OCI-LY7 (cell line): ENCODE measurements at regions not wholly inside any gene's neighbourhood (a gene's known extent, or its start where the extent isn't known, plus 50 kb on each side); places are given as distances from the start of the nearest gene placed in this dataset.

ENCODE experiments used
- BruUV-seq: library from RNA; stranded (reverse); fragments of 400-500 nt; replicated peaks from 2 replicates; lab custom pipeline; 2021; lab: Mats Ljungman, UMichigan
- CTCF ChIA-PET: fragments of 300-600 bp; sonication (Branson Sonifier 250); formaldehyde crosslinking; loops from one replicate; lab custom pipeline; 2022; ENCODE audit warnings: antibody characterized with exemption; ENCODE audit not compliant: unreplicated experiment; lab: Charles Lee
- POLR2A ChIA-PET: fragments of 300-600 bp; sonication (Branson Sonifier 250); formaldehyde crosslinking; loops from one replicate; lab custom pipeline; 2022; ENCODE audit warnings: antibody characterized with exemption; lab: Charles Lee
- DNase-seq: peaks from one replicate; pipeline ENCODE4 v3.0.0-alpha.2; 2015; ENCODE audit warnings: low spot score
- H2AFZ ChIP-seq: fragments of 200-600 bp; sonication (generic), shearing (Covaris generic); 2 replicates; pipeline ENCODE4 v1.6.1; 2014; ENCODE audit warnings: mild to moderate bottlenecking, antibody characterized with exemption, low read length, moderate library complexity
- H3K27ac ChIP-seq: fragments of 200-600 bp; sonication (generic); 2 replicates; pipeline ENCODE4 v1.5.1; 2014; ENCODE audit warnings: mixed run types, low read depth, mild to moderate bottlenecking, moderate library complexity, low read length, inconsistent platforms; ENCODE audit not compliant: poor library complexity, severe bottlenecking
- H3K36me3 ChIP-seq: fragments of 200-600 bp; sonication (generic); 2 replicates; pipeline ENCODE4 v1.6.1; 2014; ENCODE audit warnings: mild to moderate bottlenecking, antibody characterized with exemption, low read length, moderate library complexity, mixed read lengths; ENCODE audit not compliant: insufficient read depth
- H3K4me1 ChIP-seq: fragments of 200-600 bp; sonication (generic); 2 replicates; pipeline ENCODE4 v1.5.1; 2014; ENCODE audit warnings: mild to moderate bottlenecking, low read length; ENCODE audit not compliant: insufficient read depth, poor library complexity, severe bottlenecking
- H3K4me2 ChIP-seq: fragments of 200-600 bp; sonication (generic); 2 replicates; pipeline ENCODE4 v1.6.1; 2014; ENCODE audit warnings: mild to moderate bottlenecking, low read length
- H3K4me3 ChIP-seq: fragments of 200-600 bp; sonication (generic); 2 replicates; pipeline ENCODE4 v1.5.1; 2014; ENCODE audit warnings: mild to moderate bottlenecking, low read depth, low read length; ENCODE audit not compliant: poor library complexity, severe bottlenecking
- H3K79me2 ChIP-seq: fragments of 200-600 bp; sonication (generic); 2 replicates; pipeline ENCODE4 v1.6.1; 2016; ENCODE audit warnings: low read depth, mild to moderate bottlenecking, low read length, moderate library complexity, mixed read lengths; ENCODE audit not compliant: insufficient read depth
- H3K9me2 ChIP-seq: fragments of 200-600 bp; sonication (generic); 2 replicates; pipeline ENCODE4 v1.6.1; 2016; ENCODE audit warnings: mild to moderate bottlenecking, low read length, mixed read lengths; ENCODE audit not compliant: insufficient read depth
- H3K9me3 ChIP-seq: fragments of 200-600 bp; sonication (generic); 2 replicates; pipeline ENCODE4 v1.6.1; 2014; ENCODE audit warnings: mild to moderate bottlenecking, mixed run types, low read length, mixed read lengths
- H4K20me1 ChIP-seq: fragments of 200-600 bp; sonication (generic); 2 replicates; pipeline ENCODE4 v1.6.1; 2014; ENCODE audit warnings: mild to moderate bottlenecking, antibody characterized with exemption, low read length, moderate library complexity, mixed read lengths; ENCODE audit not compliant: insufficient read depth
- EZH2phosphoT487 ChIP-seq: fragments of 200-600 bp; sonication (generic); IDR thresholded peaks from 2 replicates; pipeline ENCODE4 v1.6.1; 2018; ENCODE audit warnings: low read depth, borderline replicate concordance, mild to moderate bottlenecking, mixed run types, antibody characterized with exemption, low read length, moderate library complexity, mixed read lengths
- intact Hi-C: fragments of 100-400 bp; cut with micrococcal nuclease; formaldehyde crosslinking; loops from one replicate; pipeline ENCODE4 v1.10.0; 2022; ENCODE audit not compliant: unreplicated experiment
- TF ChIP-seq, protein P1 (sequence below): fragments of 200-600 bp; sonication (generic); conservative IDR thresholded peaks from 2 replicates; pipeline ENCODE4 v1.5.1; 2014; ENCODE audit warnings: mild to moderate bottlenecking, antibody characterized with exemption, low read length, moderate library complexity, mixed read lengths

DNA sequence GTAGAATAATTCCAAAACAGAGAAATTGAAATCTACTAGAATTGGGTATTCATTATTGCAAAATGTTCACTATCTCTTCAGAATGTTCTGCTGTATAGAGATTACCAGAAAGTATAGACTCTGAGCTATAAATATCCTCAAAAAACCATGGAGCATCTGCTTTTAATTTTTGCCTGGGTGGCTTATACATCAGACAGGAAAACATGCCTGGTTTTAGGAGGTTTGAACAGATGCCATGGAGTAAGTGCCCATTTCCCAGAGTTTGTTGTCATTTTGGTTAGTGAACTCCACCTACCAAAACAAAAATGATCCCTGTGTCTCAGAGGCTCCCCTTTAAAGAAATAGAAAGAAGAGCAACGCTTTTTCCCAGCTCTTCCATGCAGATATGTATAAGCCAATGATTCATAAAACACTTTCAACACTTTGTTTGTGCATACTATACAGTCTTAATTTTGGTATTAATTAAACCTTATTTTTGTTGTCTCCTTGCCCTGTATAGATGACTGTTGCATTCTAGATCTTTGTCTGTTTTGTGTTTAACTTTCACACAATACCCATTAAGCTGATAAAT lies 68.7 kb downstream of the MEPE start:
- no peaks in the 10 kb centered on the region for H4K20me1 ChIP-seq
- H3K4me1 ChIP-seq = no peaks in the 10 kb centered on the region
- ChIA-PET CTCF (no interaction called here), POLR2A (no interaction called here)
- H3K79me2 ChIP-seq = no peaks in the 10 kb centered on the region
- no peak overlapping the region for H3K4me2 ChIP-seq
- TF ChIP-seq, protein P1, sequence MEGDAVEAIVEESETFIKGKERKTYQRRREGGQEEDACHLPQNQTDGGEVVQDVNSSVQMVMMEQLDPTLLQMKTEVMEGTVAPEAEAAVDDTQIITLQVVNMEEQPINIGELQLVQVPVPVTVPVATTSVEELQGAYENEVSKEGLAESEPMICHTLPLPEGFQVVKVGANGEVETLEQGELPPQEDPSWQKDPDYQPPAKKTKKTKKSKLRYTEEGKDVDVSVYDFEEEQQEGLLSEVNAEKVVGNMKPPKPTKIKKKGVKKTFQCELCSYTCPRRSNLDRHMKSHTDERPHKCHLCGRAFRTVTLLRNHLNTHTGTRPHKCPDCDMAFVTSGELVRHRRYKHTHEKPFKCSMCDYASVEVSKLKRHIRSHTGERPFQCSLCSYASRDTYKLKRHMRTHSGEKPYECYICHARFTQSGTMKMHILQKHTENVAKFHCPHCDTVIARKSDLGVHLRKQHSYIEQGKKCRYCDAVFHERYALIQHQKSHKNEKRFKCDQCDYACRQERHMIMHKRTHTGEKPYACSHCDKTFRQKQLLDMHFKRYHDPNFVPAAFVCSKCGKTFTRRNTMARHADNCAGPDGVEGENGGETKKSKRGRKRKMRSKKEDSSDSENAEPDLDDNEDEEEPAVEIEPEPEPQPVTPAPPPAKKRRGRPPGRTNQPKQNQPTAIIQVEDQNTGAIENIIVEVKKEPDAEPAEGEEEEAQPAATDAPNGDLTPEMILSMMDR = no peak
- no peak for TF ChIP-seq EZH2phosphoT487
- no peaks in the 10 kb centered on the region for H3K9me3 ChIP-seq
- no peaks in the 10 kb centered on the region for H3K9me2 ChIP-seq
- intact Hi-C loops = no loop called here
- no peak for DNase-seq
- no peak overlapping the region for H2AFZ ChIP-seq
- H3K36me3 ChIP-seq = no peaks in the 10 kb centered on the region
- no peak overlapping the region for H3K4me3 ChIP-seq
- no peak overlapping the region for H3K27ac ChIP-seq
- BruUV-seq = no TSS peak

DNA sequence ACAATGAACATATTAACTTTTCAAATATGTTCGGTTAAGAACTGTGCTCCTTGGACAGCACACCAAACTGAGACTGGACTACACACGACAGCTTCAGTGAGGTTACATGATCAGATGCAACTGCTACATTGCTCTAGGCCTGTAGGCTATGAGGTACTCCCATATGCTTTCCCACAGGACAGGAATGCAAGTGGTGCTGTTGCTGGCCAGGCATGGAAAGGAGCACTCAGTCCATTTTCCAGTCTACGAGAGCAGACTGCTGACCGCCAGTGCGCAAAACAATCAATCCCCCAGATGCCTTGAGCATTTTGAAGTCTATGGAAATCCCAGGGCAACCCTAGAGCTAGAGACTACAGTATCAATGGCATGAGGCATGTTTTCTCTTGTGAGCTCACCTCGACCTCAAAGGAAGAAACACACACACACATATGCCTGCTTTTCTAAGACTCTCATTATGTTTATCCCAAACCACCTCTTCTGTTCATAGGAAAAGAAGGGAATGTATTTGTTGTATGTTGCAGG lies 70.8 kb upstream of the SPP1 start:
- Histone ChIP-seq H3K36me3 (no peaks in the 10 kb centered on the region), H3K9me3 (no peaks in the 10 kb centered on the region), H4K20me1 (no peaks in the 10 kb centered on the region), H2AFZ (no peak overlapping the region), H3K79me2 (no peaks in the 10 kb centered on the region), H3K27ac (no peak overlapping the region), H3K4me1 (no peaks in the 10 kb centered on the region), H3K4me3 (no peak overlapping the region), H3K9me2 (no peaks in the 10 kb centered on the region), H3K4me2 (no peak overlapping the region)
- BruUV-seq = no TSS peak
- TF ChIP-seq, protein P1 = no peak
- TF ChIP-seq EZH2phosphoT487 = no peak
- intact Hi-C loops = no loop called here
- no peak for DNase-seq
- CTCF ChIA-PET = no interaction called here
- POLR2A ChIA-PET = no interaction called here

DNA sequence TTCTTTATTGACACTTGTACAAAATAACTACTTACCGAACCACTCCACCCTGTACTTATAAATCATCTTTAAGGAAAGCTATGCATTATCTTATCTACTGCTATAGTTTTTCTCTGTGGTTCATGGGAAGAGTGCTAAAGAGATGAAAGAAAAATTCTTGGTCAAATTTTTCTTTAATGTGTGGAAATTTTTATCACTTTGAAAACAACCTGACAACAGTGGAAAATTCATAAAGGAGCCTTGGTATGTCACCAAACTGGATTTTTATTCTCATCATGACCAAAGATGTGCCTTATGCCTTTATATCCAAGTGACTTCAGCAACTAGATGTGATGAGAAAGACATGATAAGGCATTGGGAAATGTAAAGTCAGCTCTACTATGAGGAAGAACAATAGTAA lies 67.2 kb upstream of the SPP1 start:
- Histone ChIP-seq H3K4me3 (no peak overlapping the region), H3K9me2 (no peaks in the 10 kb centered on the region), H3K27ac (no peak overlapping the region), H3K4me1 (no peaks in the 10 kb centered on the region), H4K20me1 (no peaks in the 10 kb centered on the region), H3K4me2 (no peak overlapping the region), H3K9me3 (no peaks in the 10 kb centered on the region), H3K79me2 (no peaks in the 10 kb centered on the region), H3K36me3 (no peaks in the 10 kb centered on the region), H2AFZ (no peak overlapping the region)
- ChIA-PET POLR2A (no interaction called here), CTCF (no interaction called here)
- intact Hi-C loops = no loop called here
- TF ChIP-seq EZH2phosphoT487 = no peak
- TF ChIP-seq, protein P1 = no peak
- no TSS peak for BruUV-seq
- no peak for DNase-seq
